SH-SY5Y (cell line): ENCODE measurements at regions not wholly inside any gene's neighbourhood (a gene's known extent, or its start where the extent isn't known, plus 50 kb on each side); places are given as distances from the start of the nearest gene placed in this dataset.

Source experiments
- GATA2 ChIP-seq: IDR thresholded peaks from 2 replicates; pipeline ENCODE4 v1.6.1; 2011; ENCODE audit warnings: mild to moderate bottlenecking, low read depth, low read length
- GATA3 ChIP-seq: IDR thresholded peaks from 2 replicates; pipeline ENCODE4 v1.6.1; 2011; ENCODE audit warnings: low read depth, mild to moderate bottlenecking, low read length, moderate library complexity

DNA sequence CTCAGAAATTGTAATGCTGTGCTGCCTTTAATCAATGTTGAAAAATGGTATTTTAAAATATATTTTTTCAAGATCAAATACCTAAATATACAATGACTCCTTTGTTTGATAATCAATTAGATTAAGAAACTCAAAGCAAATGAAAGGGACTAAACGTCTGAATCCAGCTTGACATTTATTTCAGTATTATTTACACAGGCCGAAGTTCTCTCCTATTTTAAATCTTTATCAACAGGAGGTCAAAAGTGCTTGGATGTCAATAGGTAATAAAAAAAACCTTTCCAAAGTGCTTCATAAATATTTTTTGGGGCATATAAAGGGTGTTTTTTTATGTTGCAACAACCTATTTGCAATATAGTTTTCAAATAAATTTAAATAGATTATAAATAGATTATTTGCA lies 1201.7 kb upstream of the SLC39A10 start:
- TF ChIP-seq GATA3 (no peak), GATA2 (no peak)
